Type B pancreatic cell (in vitro differentiated cells): ENCODE measurements at regions not wholly inside any gene's neighbourhood (a gene's known extent, or its start where the extent isn't known, plus 50 kb on each side); places are given as distances from the start of the nearest gene placed in this dataset.

Experiments used
- DNase-seq: peaks from one replicate; pipeline ENCODE4 v3.0.0; 2021; ENCODE audit warnings: mixed read lengths; ENCODE audit not compliant: unreplicated experiment; ENCODE audit errors: extremely low spot score
- H3K27ac Mint-ChIP-seq: 2 replicates; pipeline ENCODE4 v1.8.0; 2021; ENCODE audit warnings: mild to moderate bottlenecking, mixed read lengths
- H3K27me3 Mint-ChIP-seq: 2 replicates; pipeline ENCODE4 v1.8.0; 2021; ENCODE audit warnings: mixed read lengths
- H3K36me3 Mint-ChIP-seq: 2 replicates; pipeline ENCODE4 v1.8.0; 2021; ENCODE audit warnings: mixed read lengths
- H3K4me1 Mint-ChIP-seq: one replicate; pipeline ENCODE4 v1.8.0; 2021; ENCODE audit warnings: mixed read lengths; ENCODE audit not compliant: unreplicated experiment
- H3K4me3 Mint-ChIP-seq: 2 replicates; pipeline ENCODE4 v1.8.0; 2021; ENCODE audit warnings: mild to moderate bottlenecking, mixed read lengths
- H3K9me3 Mint-ChIP-seq: 2 replicates; pipeline ENCODE4 v1.8.0; 2021; ENCODE audit warnings: mixed read lengths
- CTCF ChIP-seq: fragments of 200-600 bp; sonication (generic); conservative IDR thresholded peaks from 2 replicates; pipeline ENCODE4 v1.5.0; 2021; ENCODE audit warnings: antibody characterized with exemption, mild to moderate bottlenecking

GRCh38 chr3:63029326-63029725 is 154.1 kb upstream of the CADPS start:
- no peaks in the 10 kb centered on the region for H3K9me3 Mint-ChIP-seq
- H3K4me3 Mint-ChIP-seq: no peak overlapping the region
- no peak for DNase-seq
- H3K27me3 Mint-ChIP-seq: peaks cover 5% of the 10 kb centered on the region
- no peak overlapping the region for H3K27ac Mint-ChIP-seq
- no peaks in the 10 kb centered on the region for H3K36me3 Mint-ChIP-seq
- no peaks in the 10 kb centered on the region for H3K4me1 Mint-ChIP-seq
- TF ChIP-seq CTCF: no peak

- Mint-ChIP-seq H3K4me3 (no peak overlapping the region), H3K27ac (no peak overlapping the region), H3K36me3 (no peaks in the 10 kb centered on the region), H3K4me1 (no peaks in the 10 kb centered on the region), H3K9me3 (no peaks in the 10 kb centered on the region), H3K27me3 (peaks cover 5% of the 10 kb centered on the region)
- TF ChIP-seq CTCF: no peak
- no peak for DNase-seq
Measured at GRCh38 chr3:63029921-63030320, 154.7 kb upstream of the CADPS start.

GRCh38 chr3:63030666-63031065 is 155.4 kb upstream of the CADPS start:
- no peaks in the 10 kb centered on the region for H3K4me1 Mint-ChIP-seq
- TF ChIP-seq CTCF: no peak
- no peak overlapping the region for H3K4me3 Mint-ChIP-seq
- H3K36me3 Mint-ChIP-seq: no peaks in the 10 kb centered on the region
- no peaks in the 10 kb centered on the region for H3K9me3 Mint-ChIP-seq
- no peak overlapping the region for H3K27ac Mint-ChIP-seq
- peaks cover 5% of the 10 kb centered on the region for H3K27me3 Mint-ChIP-seq
- DNase-seq: no peak

GRCh38 chr3:63032881-63033280 is 157.7 kb upstream of the CADPS start:
- DNase-seq: no peak
- no peaks in the 10 kb centered on the region for H3K9me3 Mint-ChIP-seq
- no peak overlapping the region for H3K4me3 Mint-ChIP-seq
- peaks cover 5% of the 10 kb centered on the region for H3K27me3 Mint-ChIP-seq
- no peaks in the 10 kb centered on the region for H3K36me3 Mint-ChIP-seq
- no peak overlapping the region for H3K27ac Mint-ChIP-seq
- H3K4me1 Mint-ChIP-seq: no peaks in the 10 kb centered on the region
- TF ChIP-seq CTCF: no peak

- H3K4me3 Mint-ChIP-seq: no peak overlapping the region
- no peaks in the 10 kb centered on the region for H3K9me3 Mint-ChIP-seq
- no peak overlapping the region for H3K27ac Mint-ChIP-seq
- DNase-seq: no peak
- H3K4me1 Mint-ChIP-seq: no peaks in the 10 kb centered on the region
- peaks cover 9% of the 10 kb centered on the region for H3K27me3 Mint-ChIP-seq
- no peaks in the 10 kb centered on the region for H3K36me3 Mint-ChIP-seq
- no peak for TF ChIP-seq CTCF
Measured at GRCh38 chr3:63034101-63034500, 158.9 kb upstream of the CADPS start.

- Mint-ChIP-seq H3K27ac (no peak overlapping the region), H3K4me3 (no peak overlapping the region), H3K9me3 (no peaks in the 10 kb centered on the region), H3K36me3 (no peaks in the 10 kb centered on the region), H3K4me1 (no peaks in the 10 kb centered on the region), H3K27me3 (peaks cover 10% of the 10 kb centered on the region)
- no peak for DNase-seq
- TF ChIP-seq CTCF: no peak
Measured at GRCh38 chr3:63037116-63037515, 161.9 kb upstream of the CADPS start.
